ENCODE measurements at regions not wholly inside any gene's neighbourhood (a gene's known extent, or its start where the extent isn't known, plus 50 kb on each side); places are given as distances from the start of the nearest gene placed in this dataset.

DNA sequence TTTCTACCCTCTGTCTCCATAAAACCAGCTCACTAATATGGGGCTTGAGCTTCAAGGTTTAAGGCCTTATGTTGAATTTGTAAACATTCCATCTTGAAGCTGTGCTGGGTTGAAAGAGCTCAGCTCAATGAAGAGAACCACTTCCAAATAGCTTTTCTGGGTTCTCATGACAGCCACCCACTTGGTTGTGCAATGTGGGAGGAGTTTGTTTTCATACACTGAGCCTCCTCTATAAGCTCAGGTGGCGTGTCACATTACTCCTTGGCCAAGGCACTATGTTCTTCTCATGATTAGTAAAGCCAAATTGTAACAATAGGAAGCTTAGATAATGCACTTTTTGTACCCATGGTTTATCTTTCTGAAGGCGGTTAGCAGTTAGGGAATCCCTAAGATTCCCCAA, 265.6 kb downstream of the PTEN start:
- TF ChIP-seq, protein P1, sequence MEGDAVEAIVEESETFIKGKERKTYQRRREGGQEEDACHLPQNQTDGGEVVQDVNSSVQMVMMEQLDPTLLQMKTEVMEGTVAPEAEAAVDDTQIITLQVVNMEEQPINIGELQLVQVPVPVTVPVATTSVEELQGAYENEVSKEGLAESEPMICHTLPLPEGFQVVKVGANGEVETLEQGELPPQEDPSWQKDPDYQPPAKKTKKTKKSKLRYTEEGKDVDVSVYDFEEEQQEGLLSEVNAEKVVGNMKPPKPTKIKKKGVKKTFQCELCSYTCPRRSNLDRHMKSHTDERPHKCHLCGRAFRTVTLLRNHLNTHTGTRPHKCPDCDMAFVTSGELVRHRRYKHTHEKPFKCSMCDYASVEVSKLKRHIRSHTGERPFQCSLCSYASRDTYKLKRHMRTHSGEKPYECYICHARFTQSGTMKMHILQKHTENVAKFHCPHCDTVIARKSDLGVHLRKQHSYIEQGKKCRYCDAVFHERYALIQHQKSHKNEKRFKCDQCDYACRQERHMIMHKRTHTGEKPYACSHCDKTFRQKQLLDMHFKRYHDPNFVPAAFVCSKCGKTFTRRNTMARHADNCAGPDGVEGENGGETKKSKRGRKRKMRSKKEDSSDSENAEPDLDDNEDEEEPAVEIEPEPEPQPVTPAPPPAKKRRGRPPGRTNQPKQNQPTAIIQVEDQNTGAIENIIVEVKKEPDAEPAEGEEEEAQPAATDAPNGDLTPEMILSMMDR (conservative IDR thresholded peaks at IDR 0.05; ENCODE audit: low read depth, low read length): no peak
- no peak for DNase-seq (ENCODE audit: low read depth)
- no peak overlapping the region for H3K4me3 ChIP-seq (ENCODE audit: low read depth, low read length)

DNA sequence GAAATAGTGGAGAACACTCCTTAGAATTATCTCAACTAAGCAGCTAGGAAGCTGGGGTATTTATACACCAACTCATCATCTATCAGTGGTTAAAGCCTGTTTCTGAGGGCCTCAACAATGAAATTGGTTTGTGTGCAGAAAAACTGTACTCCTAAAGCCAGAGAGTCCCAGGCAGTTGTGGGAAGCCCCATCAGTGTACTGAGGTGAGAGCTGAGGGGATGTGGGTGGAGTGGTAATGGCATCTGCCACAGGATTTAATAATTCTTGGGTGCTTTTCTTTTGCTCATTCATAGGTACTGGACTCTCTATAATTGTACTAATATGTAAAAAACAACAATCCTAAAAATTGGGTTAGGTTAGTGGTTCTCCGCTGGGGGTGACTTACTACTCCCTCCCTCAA, 267.5 kb downstream of the PTEN start:
- TF ChIP-seq, protein P1 (conservative IDR thresholded peaks at IDR 0.05; ENCODE audit: low read depth, low read length): no peak
- no peak for DNase-seq (ENCODE audit: low read depth)

DNA sequence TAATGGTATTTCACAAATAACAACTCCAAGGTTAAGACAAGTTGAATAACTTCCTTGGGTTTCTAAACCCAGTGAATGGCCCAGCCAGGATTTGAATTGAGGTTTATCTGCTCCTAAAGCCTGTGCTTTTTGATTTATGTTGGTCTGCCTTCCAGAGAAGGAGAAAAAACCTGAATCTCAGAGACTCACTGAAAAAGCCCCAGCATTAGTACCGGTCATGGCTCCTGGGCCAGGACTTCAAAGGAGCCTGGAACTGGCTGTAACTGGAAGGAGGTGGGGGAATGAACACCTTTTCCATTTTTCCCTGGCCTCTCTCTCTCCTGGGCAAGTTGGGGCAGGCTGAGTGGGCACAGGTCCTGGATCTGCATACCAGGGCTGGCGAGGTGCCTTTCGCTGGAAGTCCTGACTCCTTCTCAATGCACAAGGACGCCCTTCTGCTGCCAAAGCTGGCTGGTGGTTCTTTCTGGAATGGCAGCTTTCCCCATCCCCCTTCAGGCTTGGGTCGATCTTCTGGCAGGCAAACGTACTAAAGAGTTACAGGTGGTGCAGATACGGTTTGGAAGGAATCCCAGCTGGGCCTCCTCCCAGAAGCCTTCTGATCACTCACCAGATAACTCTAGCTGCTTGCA, 268.2 kb downstream of the PTEN start:
- no peak overlapping the region for H3K4me3 ChIP-seq (ENCODE audit: low read depth, low read length)
- TF ChIP-seq, protein P1 (conservative IDR thresholded peaks at IDR 0.05; ENCODE audit: low read depth, low read length): no peak
- DNase-seq (ENCODE audit: low read depth): no peak

More for the DNA sequence above, 267.5 kb downstream of the PTEN start:
- no peak overlapping the region for H3K4me3 ChIP-seq (ENCODE audit: low read depth, low read length)

DNA sequence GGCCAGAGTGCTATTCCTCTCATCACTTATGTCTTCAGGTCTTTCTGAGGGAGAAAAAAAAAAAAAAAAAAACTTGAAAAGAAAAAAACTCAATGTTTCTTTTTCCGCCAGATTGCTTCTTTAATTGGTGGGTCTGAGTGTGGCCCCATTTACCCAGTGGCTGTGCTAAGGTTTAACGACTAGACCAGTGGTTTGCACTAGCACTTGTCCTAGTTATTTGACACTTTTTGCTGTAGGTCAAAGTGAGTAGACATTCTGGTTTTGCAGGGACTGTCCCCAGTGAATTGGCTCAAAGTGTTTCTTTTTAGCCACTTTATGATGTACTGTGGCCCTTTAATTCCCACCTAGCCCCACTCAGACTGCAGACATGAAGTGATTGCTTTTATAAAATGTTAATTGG, 273.3 kb downstream of the PTEN start:
- no peak for DNase-seq (ENCODE audit: low read depth)
- TF ChIP-seq, protein P1 (conservative IDR thresholded peaks at IDR 0.05; ENCODE audit: low read depth, low read length): no peak
- no peak overlapping the region for H3K4me3 ChIP-seq (ENCODE audit: low read depth, low read length)

DNA sequence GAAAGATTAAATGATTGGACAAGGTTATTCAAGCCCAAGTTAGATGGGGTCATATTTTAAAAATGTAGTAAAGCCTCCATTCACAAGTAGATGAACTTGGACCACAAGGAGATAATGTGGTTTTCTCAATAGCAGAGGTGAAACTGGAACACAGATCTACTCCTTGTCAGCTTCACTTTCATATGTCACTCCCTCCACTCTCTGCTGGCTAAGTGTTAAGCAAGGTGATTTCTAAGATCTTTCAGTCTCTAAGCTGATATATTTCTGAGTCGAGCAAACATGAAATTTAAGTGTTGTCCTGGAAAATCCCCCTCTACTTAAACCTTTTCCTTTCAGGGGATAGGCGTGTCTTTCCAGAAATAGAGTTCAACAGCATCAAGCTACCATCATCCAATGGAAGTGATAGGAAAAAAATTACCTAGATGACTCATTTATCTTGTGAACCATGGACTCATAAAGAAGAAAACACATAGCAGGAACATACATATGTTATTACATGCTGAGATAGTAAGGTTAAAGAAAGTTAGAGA, 275.0 kb downstream of the PTEN start:
- TF ChIP-seq, protein P1 (conservative IDR thresholded peaks at IDR 0.05; ENCODE audit: low read depth, low read length): no peak

DNA sequence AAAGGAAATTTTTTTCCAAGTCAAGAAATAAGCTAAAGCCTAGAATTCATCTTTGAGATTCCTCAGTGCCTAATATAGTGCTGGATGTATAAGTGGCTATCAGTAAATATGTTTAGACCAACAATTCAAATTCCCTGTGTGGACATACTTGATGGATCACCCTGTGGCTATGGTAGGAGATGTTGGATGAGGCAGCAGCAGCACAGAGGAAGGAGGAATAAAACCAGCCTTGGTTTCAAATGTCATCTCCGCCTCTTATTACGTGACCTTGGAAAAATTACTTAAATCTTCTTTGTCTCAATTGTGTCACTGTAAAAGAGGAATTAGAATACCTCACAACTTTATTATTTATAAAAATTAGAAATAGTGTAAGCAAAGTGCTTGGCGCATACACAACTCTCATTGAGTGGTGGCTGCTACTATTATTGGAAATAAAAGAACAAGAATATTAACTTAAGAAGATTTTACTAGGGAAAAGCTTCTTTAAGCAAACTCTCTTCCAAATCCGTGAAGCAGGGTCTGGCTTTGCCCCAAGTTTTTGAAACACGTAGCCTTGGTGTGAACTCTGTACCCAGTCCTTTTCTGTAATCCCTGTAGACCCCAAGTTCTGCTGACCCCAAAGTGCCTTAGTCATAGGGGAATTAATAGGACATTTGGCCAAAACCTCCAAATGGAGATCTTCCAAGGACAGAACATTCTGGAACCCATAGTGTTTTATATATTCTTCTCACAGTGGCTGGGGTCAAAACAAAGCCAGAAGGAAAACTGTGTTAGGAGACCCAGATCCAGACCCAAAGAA, 283.8 kb downstream of the PTEN start:
- DNase-seq (ENCODE audit: low read depth): no peak
- H3K4me3 ChIP-seq (ENCODE audit: low read depth, low read length): no peak overlapping the region
- TF ChIP-seq, protein P1 (conservative IDR thresholded peaks at IDR 0.05; ENCODE audit: low read depth, low read length): no peak

More for the DNA sequence above, 275.0 kb downstream of the PTEN start:
- no peak for DNase-seq (ENCODE audit: low read depth)
- no peak overlapping the region for H3K4me3 ChIP-seq (ENCODE audit: low read depth, low read length)

Data from choroid plexus epithelial cell (primary cell).